ENCODE measurements at regions not wholly inside any gene's neighbourhood (a gene's known extent, or its start where the extent isn't known, plus 50 kb on each side); places are given as distances from the start of the nearest gene placed in this dataset.
A peak's percentile ranks its signal among the peaks of the same experiment; 100 is the strongest.

DNA sequence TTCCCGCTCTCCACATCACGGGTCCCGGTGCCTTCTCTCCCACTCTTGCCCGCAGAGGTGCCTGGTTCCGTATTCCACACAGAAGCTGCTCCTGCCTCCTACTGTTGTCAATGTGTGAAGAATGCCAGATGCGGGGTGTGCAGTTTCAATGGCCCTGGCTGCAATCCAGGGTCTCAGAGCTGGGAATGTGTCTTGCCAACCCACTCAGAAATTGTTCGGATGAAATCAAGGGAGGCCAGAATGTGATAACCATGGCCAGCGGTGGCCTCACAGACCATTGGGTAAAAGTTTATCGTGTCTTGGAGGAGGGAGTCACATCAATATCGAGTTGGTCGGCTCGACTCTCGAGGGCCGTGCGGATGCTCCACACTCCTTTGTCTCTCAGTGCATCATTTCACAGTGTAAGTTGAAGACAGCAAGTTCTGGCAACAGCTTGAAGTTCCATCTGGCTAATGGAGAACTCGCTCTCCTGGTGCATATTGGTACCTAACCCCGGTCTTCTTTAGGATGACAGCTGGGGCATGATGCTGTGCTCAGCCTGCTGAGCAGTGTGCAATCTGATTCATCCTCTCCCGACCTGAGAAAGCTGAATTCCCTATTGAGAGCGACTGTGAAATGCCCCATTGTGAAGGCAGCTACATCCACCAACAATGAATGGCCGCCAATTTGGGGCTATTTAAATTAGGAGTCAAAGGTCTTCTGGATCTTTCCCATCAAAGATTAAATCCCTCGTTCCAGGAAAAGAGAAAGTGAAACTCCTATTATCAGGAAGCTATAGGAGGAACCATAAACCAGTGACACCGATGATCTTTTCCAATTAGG is 389.0 kb downstream of the SOX11 start:
- peak overlapping the region in 1 of 2 experiments; percentile 30; a peak in 2 of 4 replicates for H3K4me3 ChIP-seq (ENCODE audit: low read depth in 2 of 2, low read length in 2 of 2)
- no peak for DNase-seq (ENCODE audit: low read depth, low spot score)
- H3K4me1 ChIP-seq (ENCODE audit: control insufficient read depth, insufficient read depth, low read length), result no peaks in the 10 kb centered on the region
- TF ChIP-seq TCF7L2 (IDR thresholded peaks at IDR 0.05; ENCODE audit: low read depth, low read length), result no peak
- TF ChIP-seq, protein P1, sequence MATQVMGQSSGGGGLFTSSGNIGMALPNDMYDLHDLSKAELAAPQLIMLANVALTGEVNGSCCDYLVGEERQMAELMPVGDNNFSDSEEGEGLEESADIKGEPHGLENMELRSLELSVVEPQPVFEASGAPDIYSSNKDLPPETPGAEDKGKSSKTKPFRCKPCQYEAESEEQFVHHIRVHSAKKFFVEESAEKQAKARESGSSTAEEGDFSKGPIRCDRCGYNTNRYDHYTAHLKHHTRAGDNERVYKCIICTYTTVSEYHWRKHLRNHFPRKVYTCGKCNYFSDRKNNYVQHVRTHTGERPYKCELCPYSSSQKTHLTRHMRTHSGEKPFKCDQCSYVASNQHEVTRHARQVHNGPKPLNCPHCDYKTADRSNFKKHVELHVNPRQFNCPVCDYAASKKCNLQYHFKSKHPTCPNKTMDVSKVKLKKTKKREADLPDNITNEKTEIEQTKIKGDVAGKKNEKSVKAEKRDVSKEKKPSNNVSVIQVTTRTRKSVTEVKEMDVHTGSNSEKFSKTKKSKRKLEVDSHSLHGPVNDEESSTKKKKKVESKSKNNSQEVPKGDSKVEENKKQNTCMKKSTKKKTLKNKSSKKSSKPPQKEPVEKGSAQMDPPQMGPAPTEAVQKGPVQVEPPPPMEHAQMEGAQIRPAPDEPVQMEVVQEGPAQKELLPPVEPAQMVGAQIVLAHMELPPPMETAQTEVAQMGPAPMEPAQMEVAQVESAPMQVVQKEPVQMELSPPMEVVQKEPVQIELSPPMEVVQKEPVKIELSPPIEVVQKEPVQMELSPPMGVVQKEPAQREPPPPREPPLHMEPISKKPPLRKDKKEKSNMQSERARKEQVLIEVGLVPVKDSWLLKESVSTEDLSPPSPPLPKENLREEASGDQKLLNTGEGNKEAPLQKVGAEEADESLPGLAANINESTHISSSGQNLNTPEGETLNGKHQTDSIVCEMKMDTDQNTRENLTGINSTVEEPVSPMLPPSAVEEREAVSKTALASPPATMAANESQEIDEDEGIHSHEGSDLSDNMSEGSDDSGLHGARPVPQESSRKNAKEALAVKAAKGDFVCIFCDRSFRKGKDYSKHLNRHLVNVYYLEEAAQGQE (IDR thresholded peaks at IDR 0.05; ENCODE audit: insufficient read depth in 1 of 2, low read depth in 2 of 2, low read length in 1 of 2), result no peak
- no peak for TF ChIP-seq POLR2AphosphoS5 (IDR thresholded peaks at IDR 0.05; ENCODE audit: low read depth, low read length)
- TF ChIP-seq SIN3A (IDR thresholded peaks at IDR 0.05; ENCODE audit: borderline replicate concordance, insufficient read depth, low read depth, low read length), result no peak
- TF ChIP-seq, protein P2, sequence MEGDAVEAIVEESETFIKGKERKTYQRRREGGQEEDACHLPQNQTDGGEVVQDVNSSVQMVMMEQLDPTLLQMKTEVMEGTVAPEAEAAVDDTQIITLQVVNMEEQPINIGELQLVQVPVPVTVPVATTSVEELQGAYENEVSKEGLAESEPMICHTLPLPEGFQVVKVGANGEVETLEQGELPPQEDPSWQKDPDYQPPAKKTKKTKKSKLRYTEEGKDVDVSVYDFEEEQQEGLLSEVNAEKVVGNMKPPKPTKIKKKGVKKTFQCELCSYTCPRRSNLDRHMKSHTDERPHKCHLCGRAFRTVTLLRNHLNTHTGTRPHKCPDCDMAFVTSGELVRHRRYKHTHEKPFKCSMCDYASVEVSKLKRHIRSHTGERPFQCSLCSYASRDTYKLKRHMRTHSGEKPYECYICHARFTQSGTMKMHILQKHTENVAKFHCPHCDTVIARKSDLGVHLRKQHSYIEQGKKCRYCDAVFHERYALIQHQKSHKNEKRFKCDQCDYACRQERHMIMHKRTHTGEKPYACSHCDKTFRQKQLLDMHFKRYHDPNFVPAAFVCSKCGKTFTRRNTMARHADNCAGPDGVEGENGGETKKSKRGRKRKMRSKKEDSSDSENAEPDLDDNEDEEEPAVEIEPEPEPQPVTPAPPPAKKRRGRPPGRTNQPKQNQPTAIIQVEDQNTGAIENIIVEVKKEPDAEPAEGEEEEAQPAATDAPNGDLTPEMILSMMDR (IDR thresholded peaks at IDR 0.05), result no peak
- no TSS peak for BruUV-seq (replicated peaks)
- intact Hi-C loops (cut with micrococcal nuclease; ENCODE audit: unreplicated experiment), result no loop called here
- H3K27ac ChIP-seq (ENCODE audit: low read length), result no peak overlapping the region
- H3K9me3 ChIP-seq (ENCODE audit: control insufficient read depth, insufficient read depth, low read depth, low read length), result no peaks in the 10 kb centered on the region
- in situ Hi-C loops (cut with HindIII; ENCODE audit: low pct_unique_long_range_greater_than_20kb, low sequenced_read_pairs), result no loop called here
- H3K27me3 ChIP-seq (ENCODE audit: control insufficient read depth, insufficient read depth, low read length), result no peaks in the 10 kb centered on the region
- CTCF ChIA-PET, result no interaction called here
- no peak for ATAC-seq
- no peaks in the 10 kb centered on the region for H3K36me3 ChIP-seq (ENCODE audit: control insufficient read depth, insufficient read depth, low read length)
- POLR2A ChIA-PET, result no interaction called here

DNA sequence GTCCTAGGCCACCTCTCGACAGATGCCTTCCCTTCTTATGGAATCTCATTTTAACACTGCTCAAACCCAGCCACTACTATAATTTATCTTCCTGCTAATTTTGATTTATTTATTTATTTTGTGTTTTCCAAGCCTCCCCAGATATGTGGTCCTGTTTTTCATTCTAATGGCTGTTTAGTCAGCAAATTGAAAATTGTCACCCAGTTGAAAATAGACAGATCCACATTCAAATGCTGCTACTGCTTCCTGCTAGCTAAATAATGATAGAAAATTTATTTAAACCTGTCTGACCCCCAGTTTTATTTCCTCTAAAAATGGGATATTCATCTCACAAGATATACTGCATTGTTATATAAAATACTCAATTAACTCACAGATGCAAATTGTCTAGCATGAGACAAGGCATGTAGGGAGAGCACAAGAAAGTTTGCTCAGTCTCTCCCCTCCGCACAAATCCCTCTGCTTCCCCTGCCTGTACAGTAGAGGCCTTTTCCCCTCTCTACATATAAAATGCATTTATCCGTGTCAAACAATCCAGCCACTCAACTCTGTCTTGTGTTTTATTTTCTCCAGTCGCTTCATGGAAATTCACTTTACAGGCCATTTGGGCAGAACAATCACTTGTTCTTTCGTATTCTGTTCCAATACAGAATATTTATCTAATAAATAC is 389.9 kb downstream of the SOX11 start:
- H3K4me3 ChIP-seq (ENCODE audit: low read depth in 2 of 2, low read length in 2 of 2), result no peak overlapping the region; a peak in 1 of 4 replicates
- no peaks in the 10 kb centered on the region for H3K36me3 ChIP-seq (ENCODE audit: control insufficient read depth, insufficient read depth, low read length)
- TF ChIP-seq TCF7L2 (IDR thresholded peaks at IDR 0.05; ENCODE audit: low read depth, low read length), result no peak
- TF ChIP-seq, protein P2 (IDR thresholded peaks at IDR 0.05), result no peak
- TF ChIP-seq, protein P1 (IDR thresholded peaks at IDR 0.05; ENCODE audit: insufficient read depth in 1 of 2, low read depth in 2 of 2, low read length in 1 of 2), result no peak
- TF ChIP-seq SIN3A (IDR thresholded peaks at IDR 0.05; ENCODE audit: borderline replicate concordance, insufficient read depth, low read depth, low read length), result no peak
- no peak for TF ChIP-seq POLR2AphosphoS5 (IDR thresholded peaks at IDR 0.05; ENCODE audit: low read depth, low read length)
- H3K27ac ChIP-seq (ENCODE audit: low read length), result no peak overlapping the region
- BruUV-seq (replicated peaks), result no TSS peak
- ATAC-seq, result no peak
- H3K27me3 ChIP-seq (ENCODE audit: control insufficient read depth, insufficient read depth, low read length), result no peaks in the 10 kb centered on the region
- ChIA-PET CTCF (no interaction called here), POLR2A (no interaction called here)
- H3K4me1 ChIP-seq (ENCODE audit: control insufficient read depth, insufficient read depth, low read length), result no peaks in the 10 kb centered on the region
- in situ Hi-C loops (cut with HindIII; ENCODE audit: low pct_unique_long_range_greater_than_20kb, low sequenced_read_pairs), result no loop called here
- DNase-seq (ENCODE audit: low read depth, low spot score), result no peak
- intact Hi-C loops (cut with micrococcal nuclease; ENCODE audit: unreplicated experiment), result no loop called here
- no peaks in the 10 kb centered on the region for H3K9me3 ChIP-seq (ENCODE audit: control insufficient read depth, insufficient read depth, low read depth, low read length)
